NCI-H1092 treated with DMSO at 0.1 percent for 48 hours (cell line): ENCODE measurements at regions not wholly inside any gene's neighbourhood (a gene's known extent, or its start where the extent isn't known, plus 50 kb on each side); places are given as distances from the start of the nearest gene placed in this dataset.

Experiments used
- DNase-seq: peaks from one replicate; lab custom pipeline; 2025; lab: John Stamatoyannopoulos, UW

- no peak for DNase-seq
Measured at GRCh38 chr9:10999646-11000045, 386.8 kb upstream of the PTPRD start.

- DNase-seq: no peak
Measured at GRCh38 chr9:11001546-11001945, 388.7 kb upstream of the PTPRD start.

GRCh38 chr9:11002705-11003104, 389.9 kb upstream of the PTPRD start:
- no peak for DNase-seq

- no peak for DNase-seq
Measured at GRCh38 chr9:11003836-11004235, 391.0 kb upstream of the PTPRD start.

- DNase-seq: no peak
Measured at GRCh38 chr9:11011696-11012095, 398.9 kb upstream of the PTPRD start.

- DNase-seq: no peak
Measured at GRCh38 chr9:11016081-11016480, 403.3 kb upstream of the PTPRD start.

GRCh38 chr9:11023201-11023600, 410.4 kb upstream of the PTPRD start:
- DNase-seq: no peak

GRCh38 chr9:11025775-11026174, 413.0 kb upstream of the PTPRD start:
- DNase-seq: no peak

- DNase-seq: no peak
Measured at GRCh38 chr9:11038366-11038765, 425.6 kb upstream of the PTPRD start.

GRCh38 chr9:11039006-11039405, 426.2 kb upstream of the PTPRD start:
- DNase-seq: no peak

- DNase-seq: no peak
Measured at GRCh38 chr9:11045589-11045988, 432.8 kb upstream of the PTPRD start.

GRCh38 chr9:11063263-11063662, 450.5 kb upstream of the PTPRD start:
- DNase-seq: no peak

GRCh38 chr9:11064909-11065308, 452.1 kb upstream of the PTPRD start:
- DNase-seq: no peak

GRCh38 chr9:11072176-11072575, 459.4 kb upstream of the PTPRD start:
- DNase-seq: no peak

GRCh38 chr9:11086561-11086960, 473.8 kb upstream of the PTPRD start:
- no peak for DNase-seq

- DNase-seq: no peak
Measured at GRCh38 chr9:11088821-11089374, 476.1 kb upstream of the PTPRD start.

- no peak for DNase-seq
Measured at GRCh38 chr9:11092974-11093373, 480.2 kb upstream of the PTPRD start.

GRCh38 chr9:11097020-11097419, 484.2 kb upstream of the PTPRD start:
- DNase-seq: no peak

GRCh38 chr9:11103525-11103924, 490.7 kb upstream of the PTPRD start:
- peak; percentile 47 for DNase-seq

GRCh38 chr9:11107196-11107595, 494.4 kb upstream of the PTPRD start:
- DNase-seq: no peak

- no peak for DNase-seq
Measured at GRCh38 chr9:11128156-11128555, 515.4 kb upstream of the PTPRD start.

GRCh38 chr9:11135851-11136250, 523.0 kb upstream of the PTPRD start:
- no peak for DNase-seq

- DNase-seq: no peak
Measured at GRCh38 chr9:11141357-11141756, 528.6 kb upstream of the PTPRD start.

GRCh38 chr9:11142965-11143738, 530.4 kb upstream of the PTPRD start:
- no peak for DNase-seq
